SU-DHL-6 (cell line): ENCODE measurements at regions not wholly inside any gene's neighbourhood (a gene's known extent, or its start where the extent isn't known, plus 50 kb on each side); places are given as distances from the start of the nearest gene placed in this dataset.

Experiments used
- CTCF ChIP-seq: fragments of 200-600 bp; sonication (generic); IDR thresholded peaks from one replicate; pipeline ENCODE4 v1.5.1; 2017; ENCODE audit warnings: antibody characterized with exemption, mild to moderate bottlenecking, low read length, moderate library complexity; ENCODE audit not compliant: insufficient read depth, poor library complexity, severe bottlenecking
- EZH2phosphoT487 ChIP-seq: fragments of 200-600 bp; sonication (generic), shearing (Covaris generic); conservative IDR thresholded peaks from 2 replicates; pipeline ENCODE4 v1.6.1; 2018; ENCODE audit warnings: mild to moderate bottlenecking, antibody characterized with exemption, low read length, moderate library complexity, mixed read lengths

- TF ChIP-seq CTCF: no peak
- no peak for TF ChIP-seq EZH2phosphoT487
Measured at GRCh38 chr5:124570285-124571035, 176.0 kb downstream of the ZNF608 start.
